ENCODE measurements at regions not wholly inside any gene's neighbourhood (a gene's known extent, or its start where the extent isn't known, plus 50 kb on each side); places are given as distances from the start of the nearest gene placed in this dataset.
"Not testable (repeated sequence)": the region's sequence is repeated elsewhere in the genome, so short reads cannot be mapped to it uniquely, and the experiment has no call there.

DNA sequence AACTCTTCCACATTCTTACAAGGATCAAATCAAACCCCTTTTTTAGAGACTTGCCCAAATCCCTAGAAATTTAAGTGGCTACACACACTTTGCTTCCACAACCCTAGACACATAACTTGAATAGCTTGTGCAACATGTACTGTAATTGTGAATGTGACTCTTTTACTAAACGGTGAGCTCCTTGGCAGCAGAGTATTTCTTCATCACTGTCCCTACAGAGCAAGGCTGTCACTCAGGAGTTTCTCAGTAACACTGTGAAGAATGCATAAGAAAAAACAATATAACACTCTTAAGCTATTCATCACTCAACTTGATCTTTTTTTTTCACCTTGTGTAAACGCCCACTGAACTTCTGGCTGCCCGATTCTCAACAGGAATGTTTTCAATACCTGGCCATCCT lies 53.8 kb upstream of the ADAMTS18 start:
- no peak overlapping the region for H3K27ac Mint-ChIP-seq
- H3K36me3 Mint-ChIP-seq, result peaks cover 0 to 4% (median 0%) of the 10 kb centered on the region in 3 donors
- no peak overlapping the region for H3K4me3 Mint-ChIP-seq
- POLR2A ChIA-PET, result no interaction called here
- DNase-seq, result no peak
- peaks cover 6 to 25% (median 12%) of the 10 kb centered on the region in 5 donors for H3K27me3 Mint-ChIP-seq
- ATAC-seq, result no peak
- H3K9me3 Mint-ChIP-seq, result peaks cover 0 to 13% (median 4%) of the 10 kb centered on the region in 9 donors
- no peaks in the 10 kb centered on the region for H3K4me1 Mint-ChIP-seq

DNA sequence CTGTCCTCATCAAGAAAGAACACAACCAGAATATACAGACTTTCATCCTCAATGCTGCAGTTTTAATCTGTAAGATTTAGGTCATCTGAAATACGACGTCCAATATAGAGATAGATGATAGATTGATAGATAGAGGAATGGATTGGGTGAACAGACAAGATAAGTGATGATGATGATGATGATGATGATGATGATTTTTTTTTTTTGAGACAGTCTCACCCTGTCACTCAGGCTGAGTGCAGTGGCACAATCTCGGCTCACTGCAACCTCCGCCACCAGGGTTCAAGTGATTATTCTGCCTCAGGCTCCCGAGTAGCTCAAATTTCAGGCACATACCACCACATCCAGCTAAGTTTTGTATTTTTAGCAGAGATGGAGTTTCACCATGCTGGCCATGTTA lies 56.3 kb upstream of the ADAMTS18 start:
- Mint-ChIP-seq H3K4me1 (no peaks in the 10 kb centered on the region), H3K4me3 (no peak overlapping the region), H3K27me3 (peaks cover 2 to 23% (median 9%) of the 10 kb centered on the region in 5 donors), H3K27ac (no peak overlapping the region), H3K9me3 (peaks cover 0 to 13% (median 3%) of the 10 kb centered on the region in 9 donors), H3K36me3 (peaks cover 0 to 4% (median 0%) of the 10 kb centered on the region in 3 donors)
- no peak for DNase-seq
- no peak for ATAC-seq
- POLR2A ChIA-PET, result no interaction called here

DNA sequence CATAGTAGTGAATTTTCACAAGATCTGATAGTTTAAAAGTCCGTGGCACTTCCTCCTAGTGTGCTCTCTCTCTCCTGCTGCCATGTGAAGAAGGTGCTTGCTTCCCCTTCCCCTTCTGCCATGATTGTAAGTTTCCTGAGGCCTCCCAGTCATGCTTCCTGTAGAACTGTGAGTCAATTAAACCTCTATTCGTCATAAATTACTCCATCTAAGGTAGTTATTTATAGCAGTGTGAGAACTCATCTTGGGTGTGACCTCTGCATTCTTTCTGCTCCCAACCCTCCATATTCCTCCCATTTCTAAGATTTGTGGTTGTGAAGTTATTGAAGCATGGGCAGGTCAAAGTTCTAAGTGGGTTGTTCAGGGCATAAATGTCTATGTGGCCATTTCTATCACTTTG lies 62.1 kb upstream of the ADAMTS18 start:
- DNase-seq, result no peak
- H3K9me3 Mint-ChIP-seq, result peaks cover 0 to 9% (median 2%) of the 10 kb centered on the region in 9 donors
- peaks cover 3 to 21% (median 10%) of the 10 kb centered on the region in 5 donors for H3K27me3 Mint-ChIP-seq
- ATAC-seq, result no peak
- H3K4me1 Mint-ChIP-seq, result no peaks in the 10 kb centered on the region
- H3K4me3 Mint-ChIP-seq, result no peak overlapping the region
- no peaks in the 10 kb centered on the region for H3K36me3 Mint-ChIP-seq
- POLR2A ChIA-PET, result no interaction called here
- no peak overlapping the region for H3K27ac Mint-ChIP-seq

DNA sequence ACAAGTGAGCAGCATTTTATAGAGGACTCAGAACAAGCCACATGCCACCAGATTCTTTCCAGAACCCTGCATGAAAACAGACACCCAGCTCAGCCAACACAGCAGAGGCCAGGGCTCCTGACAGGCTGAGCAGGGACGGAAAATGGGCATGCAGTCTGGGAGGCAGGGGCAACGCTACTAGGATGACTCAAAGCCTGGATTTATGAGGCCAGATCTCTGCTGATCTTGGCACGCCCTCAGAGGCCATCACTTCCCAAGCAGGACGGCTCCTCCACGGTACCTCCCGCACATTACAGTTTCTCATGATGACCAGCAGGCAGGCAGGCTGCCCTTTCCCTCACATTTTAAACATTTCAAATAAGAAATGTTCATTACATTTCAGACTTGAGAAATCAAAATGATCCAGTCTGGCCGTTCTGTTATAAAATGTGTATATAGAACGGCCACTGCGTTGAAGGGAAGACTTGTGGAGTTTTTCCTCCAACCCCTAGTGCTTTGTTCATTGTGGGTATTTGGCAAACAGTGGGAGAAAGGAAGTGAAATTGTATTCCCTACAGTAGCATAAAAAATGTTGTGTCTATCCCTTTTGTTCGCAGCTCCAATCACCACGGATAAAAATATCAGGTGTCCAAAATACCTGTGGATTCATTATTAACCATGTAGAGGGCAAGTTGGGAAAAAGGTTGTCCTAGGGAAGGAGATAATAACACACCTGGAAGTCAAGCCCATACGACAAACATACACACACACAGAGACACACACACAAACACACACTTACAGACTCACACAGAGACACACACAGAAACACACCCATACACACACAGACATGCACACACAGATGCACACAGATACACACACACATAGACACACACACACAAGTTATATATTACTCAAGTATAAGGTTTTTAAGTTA lies 64.8 kb upstream of the ADAMTS18 start:
- no peak for ATAC-seq
- H3K27ac Mint-ChIP-seq, result no peak overlapping the region
- POLR2A ChIA-PET, result no interaction called here
- peaks cover 0 to 9% (median 2%) of the 10 kb centered on the region in 9 donors for H3K9me3 Mint-ChIP-seq
- H3K4me1 Mint-ChIP-seq, result no peaks in the 10 kb centered on the region
- no peak overlapping the region for H3K4me3 Mint-ChIP-seq
- no peaks in the 10 kb centered on the region for H3K36me3 Mint-ChIP-seq
- DNase-seq, result no peak
- H3K27me3 Mint-ChIP-seq, result peaks cover 5 to 21% (median 7%) of the 10 kb centered on the region in 5 donors

DNA sequence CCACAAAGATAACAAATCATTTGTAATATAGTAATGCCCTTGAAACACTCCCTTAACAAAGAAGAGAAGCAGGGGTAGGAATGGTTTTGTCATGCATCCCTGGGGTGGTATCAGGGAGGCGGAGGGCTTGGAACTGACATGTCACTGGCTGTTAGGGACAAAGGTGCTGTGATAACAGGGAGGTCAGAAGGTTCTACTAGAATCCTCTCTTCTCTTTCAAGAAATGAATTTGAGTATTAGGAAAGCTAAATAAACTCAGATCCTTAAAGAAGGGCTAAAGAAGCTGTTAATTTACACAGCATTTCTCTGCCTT lies 65.4 kb upstream of the ADAMTS18 start:
- Mint-ChIP-seq H3K27ac (no peak overlapping the region), H3K4me3 (no peak overlapping the region), H3K4me1 (no peaks in the 10 kb centered on the region), H3K36me3 (no peaks in the 10 kb centered on the region), H3K27me3 (peaks cover 5 to 20% (median 7%) of the 10 kb centered on the region in 5 donors), H3K9me3 (peaks cover 0 to 9% (median 2%) of the 10 kb centered on the region in 9 donors)
- POLR2A ChIA-PET, result no interaction called here
- DNase-seq, result no peak
- ATAC-seq, result no peak

DNA sequence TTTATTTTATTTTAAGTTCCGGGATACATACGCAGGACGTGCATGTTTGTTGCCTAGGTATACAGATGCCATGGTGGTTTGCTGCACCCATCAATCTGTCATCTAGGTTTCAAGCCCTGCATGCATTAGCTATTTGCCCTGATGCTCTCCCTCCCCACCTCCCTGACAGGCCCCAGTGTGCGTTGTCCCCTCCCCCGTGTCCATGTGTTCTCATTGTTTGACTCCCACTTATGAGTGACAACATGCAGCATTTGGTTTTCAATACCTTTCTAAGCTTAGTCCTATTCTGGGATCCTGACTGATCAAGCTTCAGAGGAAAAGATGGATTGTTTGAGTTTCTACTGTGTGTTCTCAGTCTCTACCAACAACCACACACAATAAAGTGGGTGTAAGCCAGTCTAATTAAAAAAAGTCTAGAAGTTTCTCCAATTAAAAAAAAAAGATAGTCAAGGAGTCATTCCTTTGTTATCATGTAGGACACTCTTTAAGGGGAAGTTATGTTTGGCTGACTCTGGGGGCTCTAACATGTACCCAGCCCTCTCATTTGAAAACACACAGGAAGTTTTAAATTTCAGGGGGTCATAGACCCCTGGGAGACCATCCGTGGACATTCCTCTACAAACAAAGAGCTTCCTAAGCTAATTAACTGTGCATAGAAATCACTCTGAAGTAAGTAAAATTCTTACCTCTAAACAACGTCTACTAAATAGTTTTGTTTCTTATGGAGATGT lies 66.3 kb upstream of the ADAMTS18 start:
- Mint-ChIP-seq H3K27me3 (peaks cover 5 to 20% (median 7%) of the 10 kb centered on the region in 5 donors), H3K27ac (no peak overlapping the region), H3K36me3 (no peaks in the 10 kb centered on the region), H3K4me1 (no peaks in the 10 kb centered on the region), H3K9me3 (peaks cover 0 to 9% (median 2%) of the 10 kb centered on the region in 9 donors), H3K4me3 (no peak overlapping the region)
- DNase-seq, result no peak
- POLR2A ChIA-PET, result interaction anchor here (0.6 kb wide), 1 partner anchor 25 kb away, joined by 4 read pairs; no protein-coding TSS in a partner anchor
- ATAC-seq, result no peak

DNA sequence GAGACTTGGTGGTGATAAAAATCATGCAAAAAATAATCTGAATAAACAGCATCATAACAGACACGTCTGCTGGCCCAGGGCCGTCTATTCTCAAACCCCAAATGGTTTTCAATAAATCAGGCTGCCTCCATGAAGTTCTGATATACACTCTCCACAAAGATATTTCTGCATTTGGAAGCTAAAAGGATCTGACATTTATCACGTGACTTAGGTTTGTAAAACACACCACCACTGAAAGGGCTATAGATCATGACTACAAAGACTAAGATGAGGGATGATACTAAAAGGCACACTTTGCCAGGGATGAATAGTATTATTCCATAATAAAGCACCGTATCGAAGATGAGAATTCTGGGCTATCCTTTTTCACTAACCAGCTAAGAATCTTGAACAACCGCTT lies 67.6 kb upstream of the ADAMTS18 start:
- Mint-ChIP-seq H3K27ac (no peak overlapping the region), H3K4me3 (no peak overlapping the region), H3K27me3 (peaks cover 6 to 20% (median 11%) of the 10 kb centered on the region in 5 donors), H3K36me3 (no peaks in the 10 kb centered on the region), H3K4me1 (no peaks in the 10 kb centered on the region), H3K9me3 (peaks cover 0 to 5% (median 0%) of the 10 kb centered on the region in 9 donors)
- POLR2A ChIA-PET, result no interaction called here
- no peak for ATAC-seq
- DNase-seq, result no peak

DNA sequence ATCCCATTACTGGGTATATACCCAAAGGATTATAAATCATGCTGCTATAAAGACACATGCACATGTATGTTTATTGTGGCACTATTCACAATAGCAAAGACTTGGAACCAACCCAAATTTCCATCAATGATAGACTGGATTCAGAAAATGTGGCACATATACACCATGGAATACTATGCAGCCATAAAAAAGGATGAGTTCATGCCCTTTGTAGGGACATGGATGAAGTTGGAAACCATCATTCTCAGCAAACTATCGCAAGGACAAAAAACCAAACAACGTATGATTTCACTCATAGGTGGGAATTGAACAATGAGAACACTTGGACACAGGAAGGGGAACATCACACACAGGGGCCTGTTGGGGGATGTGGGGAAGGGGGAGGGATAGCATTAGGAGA lies 71.7 kb upstream of the ADAMTS18 start:
- POLR2A ChIA-PET, DNase-seq, H3K4me3 Mint-ChIP-seq, ATAC-seq, H3K9me3 Mint-ChIP-seq, H3K4me1 Mint-ChIP-seq, H3K36me3 Mint-ChIP-seq, H3K27ac Mint-ChIP-seq: not testable (repeated sequence)
- peaks cover 5 to 11% (median 6%) of the 10 kb centered on the region in 5 donors for H3K27me3 Mint-ChIP-seq

DNA sequence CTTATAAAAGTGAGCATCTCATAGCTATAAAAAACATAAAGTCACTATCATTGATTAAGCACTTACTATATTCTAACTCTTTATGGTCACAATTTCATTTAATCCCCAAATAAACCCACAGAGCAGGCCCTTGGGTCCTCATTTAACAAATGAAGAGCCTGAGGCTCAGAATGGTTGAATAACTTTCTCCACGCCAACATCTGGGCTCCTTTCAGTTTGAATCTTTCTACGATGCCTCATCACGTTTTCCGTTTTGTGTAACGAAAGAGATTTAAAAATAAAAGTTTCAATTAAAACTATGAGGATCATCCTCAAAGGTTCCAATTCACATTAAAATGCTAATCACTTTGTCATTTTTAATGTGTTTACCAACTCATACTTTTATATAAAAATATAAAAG lies 74.2 kb upstream of the ADAMTS18 start:
- ATAC-seq (no peak), DNase-seq (no peak)
- Mint-ChIP-seq H3K4me1 (no peaks in the 10 kb centered on the region), H3K27ac (no peak overlapping the region), H3K4me3 (no peak overlapping the region), H3K27me3 (peaks cover 5 to 16% (median 9%) of the 10 kb centered on the region in 5 donors), H3K9me3 (peaks cover 0 to 3% (median 0%) of the 10 kb centered on the region in 9 donors), H3K36me3 (no peaks in the 10 kb centered on the region)
- POLR2A ChIA-PET, result no interaction called here

DNA sequence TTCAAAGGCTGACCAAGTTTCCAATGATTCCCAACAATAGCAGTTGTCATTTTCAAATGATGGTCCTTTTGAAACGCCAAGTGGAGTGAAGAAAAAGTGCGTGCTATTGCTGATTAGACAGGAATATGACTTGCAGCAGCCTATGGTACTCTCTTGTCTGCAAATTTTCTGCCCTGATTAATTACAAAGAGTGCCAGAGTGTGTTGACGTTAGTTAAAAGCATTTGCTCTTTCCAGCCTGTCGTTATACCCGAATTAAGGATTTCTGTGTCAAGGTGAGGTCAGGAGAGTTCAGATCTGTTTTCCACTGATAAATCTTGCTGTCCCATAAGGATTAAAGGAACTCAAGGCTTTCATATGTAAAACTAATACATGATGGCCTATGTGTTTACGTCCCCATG lies 75.0 kb upstream of the ADAMTS18 start:
- Mint-ChIP-seq H3K9me3 (peaks cover 0 to 3% (median 0%) of the 10 kb centered on the region in 9 donors), H3K4me3 (no peak overlapping the region), H3K36me3 (no peaks in the 10 kb centered on the region), H3K27ac (no peak overlapping the region), H3K27me3 (peaks cover 5 to 16% (median 9%) of the 10 kb centered on the region in 5 donors), H3K4me1 (no peaks in the 10 kb centered on the region)
- POLR2A ChIA-PET, result no interaction called here
- DNase-seq (no peak), ATAC-seq (no peak)

DNA sequence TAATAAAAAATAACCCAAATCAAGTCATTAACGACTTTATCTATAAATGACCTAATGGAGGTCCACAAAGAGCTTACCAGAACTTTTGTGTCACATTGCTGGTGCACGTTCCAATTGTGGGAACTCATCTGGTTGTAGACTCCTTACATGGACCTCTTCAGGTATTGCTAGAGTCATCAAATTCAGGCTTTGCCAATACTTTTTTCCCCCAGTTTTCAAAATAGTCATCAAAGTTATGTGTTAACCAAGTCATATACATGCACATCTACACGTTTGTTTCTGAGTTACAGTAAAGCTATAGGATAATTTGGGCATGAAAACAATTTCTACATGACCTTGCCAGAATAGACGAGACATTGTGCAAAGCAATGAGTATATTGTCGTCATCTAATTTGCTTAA lies 76.2 kb upstream of the ADAMTS18 start:
- peaks cover 5 to 16% (median 9%) of the 10 kb centered on the region in 5 donors for H3K27me3 Mint-ChIP-seq
- no peak overlapping the region for H3K4me3 Mint-ChIP-seq
- peaks cover 0 to 3% (median 0%) of the 10 kb centered on the region in 9 donors for H3K9me3 Mint-ChIP-seq
- H3K4me1 Mint-ChIP-seq, result no peaks in the 10 kb centered on the region
- H3K27ac Mint-ChIP-seq, result no peak overlapping the region
- ATAC-seq (no peak), DNase-seq (no peak)
- POLR2A ChIA-PET, result no interaction called here
- H3K36me3 Mint-ChIP-seq, result no peaks in the 10 kb centered on the region

DNA sequence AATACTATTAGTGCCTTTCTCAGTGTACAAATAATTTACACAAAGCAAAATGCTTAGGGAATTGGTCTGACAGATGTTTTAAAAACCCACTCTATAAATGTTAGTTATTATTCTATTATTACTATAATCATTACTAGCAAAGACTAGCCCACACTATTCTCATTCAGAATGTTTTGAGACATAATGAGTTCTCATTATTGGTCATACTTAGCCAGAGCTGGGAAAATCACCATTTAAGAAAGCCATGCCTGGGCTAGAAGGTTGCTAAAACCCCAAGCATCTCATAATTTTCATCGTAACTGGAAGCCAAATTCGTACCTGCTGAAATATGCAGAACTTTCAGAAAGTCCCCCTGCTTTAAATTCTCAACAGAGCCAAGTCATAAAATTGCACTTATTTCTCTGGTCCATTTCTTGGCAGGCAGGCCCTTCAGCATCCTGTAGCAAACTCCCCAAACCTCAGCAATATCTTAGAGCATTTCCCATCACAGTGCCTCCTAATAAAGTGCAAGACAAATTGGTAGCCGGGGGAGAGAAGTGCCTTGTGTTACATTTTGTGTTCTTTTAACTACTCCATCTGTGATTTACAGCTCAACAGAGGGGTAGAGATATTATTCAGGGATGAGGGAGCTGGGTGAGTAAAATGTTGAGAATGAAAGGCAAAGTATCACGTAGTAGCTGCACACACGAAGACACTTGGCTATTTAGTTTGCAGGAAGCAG lies 79.8 kb upstream of the ADAMTS18 start:
- Mint-ChIP-seq H3K9me3 (peaks cover 0 to 3% (median 0%) of the 10 kb centered on the region in 9 donors), H3K4me3 (no peak overlapping the region), H3K4me1 (no peaks in the 10 kb centered on the region), H3K27me3 (peaks cover 4 to 26% (median 10%) of the 10 kb centered on the region in 5 donors), H3K36me3 (no peaks in the 10 kb centered on the region), H3K27ac (no peak overlapping the region)
- POLR2A ChIA-PET, result no interaction called here
- ATAC-seq (no peak), DNase-seq (no peak)

DNA sequence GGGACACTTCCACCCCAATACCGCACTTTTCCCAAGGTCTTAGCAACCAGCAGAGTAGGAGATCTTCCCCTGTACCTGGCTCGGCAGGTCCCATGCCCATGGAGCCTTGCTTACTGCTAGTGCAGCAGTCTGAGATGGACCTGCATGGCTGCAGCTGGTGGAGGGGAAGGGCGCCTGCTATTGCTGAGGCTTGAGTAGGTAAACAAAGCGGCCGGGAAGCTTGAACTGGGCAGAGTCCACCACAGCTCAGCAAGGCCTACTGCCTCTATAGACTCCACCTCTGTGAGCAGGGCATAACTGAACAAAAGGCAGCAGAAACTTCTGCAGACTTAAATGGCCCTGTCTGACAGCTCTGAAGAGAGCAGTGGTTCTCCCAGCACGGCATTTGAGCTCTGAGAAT lies 90.4 kb upstream of the ADAMTS18 start:
- H3K36me3 Mint-ChIP-seq, DNase-seq, H3K27ac Mint-ChIP-seq, POLR2A ChIA-PET, H3K4me1 Mint-ChIP-seq, ATAC-seq, H3K4me3 Mint-ChIP-seq: not testable (repeated sequence)
- peaks cover 0 to 30% (median 11%) of the 10 kb centered on the region in 9 donors for H3K9me3 Mint-ChIP-seq
- peaks cover 0 to 17% (median 4%) of the 10 kb centered on the region in 5 donors for H3K27me3 Mint-ChIP-seq

Measured in naive thymus-derived CD8-positive, alpha-beta T cell (primary cell).